Epithelial cell of esophagus (primary cell): ENCODE measurements at regions not wholly inside any gene's neighbourhood (a gene's known extent, or its start where the extent isn't known, plus 50 kb on each side); places are given as distances from the start of the nearest gene placed in this dataset.

Source experiments
- DNase-seq: peaks from one replicate; pipeline ENCODE4 v3.0.0; 2010; ENCODE audit warnings: low read depth
- H3K4me3 ChIP-seq: 2 replicates; pipeline ENCODE4 v1.5.1; 2011; ENCODE audit warnings: mild to moderate bottlenecking, low read length, control low read depth
- CTCF ChIP-seq: IDR thresholded peaks from 2 replicates; pipeline ENCODE4 v1.5.1; 2011; ENCODE audit warnings: low read depth, mild to moderate bottlenecking, low read length, control low read depth, inconsistent platforms; ENCODE audit not compliant: insufficient read depth; ENCODE audit errors: missing control alignments

GRCh38 chr16:31697744-31698125 lies 170.0 kb downstream of the AHSP start:
- H3K4me3 ChIP-seq: no peak overlapping the region
- TF ChIP-seq CTCF: no peak
- no peak for DNase-seq

- DNase-seq: no peak
- H3K4me3 ChIP-seq: no peak overlapping the region
- no peak for TF ChIP-seq CTCF
Observed at GRCh38 chr16:31698901-31699300, 171.2 kb downstream of the AHSP start.

- H3K4me3 ChIP-seq: no peak overlapping the region
- no peak for DNase-seq
- no peak for TF ChIP-seq CTCF
Observed at GRCh38 chr16:31699601-31700000, 171.9 kb downstream of the AHSP start.

GRCh38 chr16:31700200-31700529 lies 172.5 kb downstream of the AHSP start:
- H3K4me3 ChIP-seq: peak overlapping the region; percentile 91
- DNase-seq: no peak
- no peak for TF ChIP-seq CTCF

GRCh38 chr16:31700530-31701388 lies 172.8 kb upstream of the ZNF267 start:
- DNase-seq: peak; percentile 92
- TF ChIP-seq CTCF: no peak
- H3K4me3 ChIP-seq: peak overlapping the region; percentile 91

GRCh38 chr16:31701734-31702133 lies 171.9 kb upstream of the ZNF267 start:
- no peak overlapping the region for H3K4me3 ChIP-seq
- no peak for TF ChIP-seq CTCF
- peak; percentile 17 for DNase-seq

- TF ChIP-seq CTCF: no peak
- no peak overlapping the region for H3K4me3 ChIP-seq
- DNase-seq: no peak
Observed at GRCh38 chr16:31702796-31703195, 170.8 kb upstream of the ZNF267 start.
